A549 (cell line): ENCODE measurements at regions not wholly inside any gene's neighbourhood (a gene's known extent, or its start where the extent isn't known, plus 50 kb on each side); places are given as distances from the start of the nearest gene placed in this dataset.

Source experiments
- ATAC-seq, 2 experiments: fragments of 200-7000 bp in 1 of 2; fragments of >200 bp in 1 of 2; cut with Nextera tagmentation in 1 of 2; cut with Tn5 transposase in 1 of 2; 3 replicates each; pipeline versions ENCODE4 v1.8.0 to v1.9.1; 2018 to 2020; ENCODE audit warnings: mild to moderate bottlenecking in 1 of 2, moderate library complexity in 1 of 2
- CTCF ChIA-PET: fragments of 300-600 bp; sonication (Branson Sonifier 250); formaldehyde crosslinking; extraction: SDS; loops from one replicate; lab custom pipeline; 2021; ENCODE audit warnings: antibody characterized with exemption, inconsistent platforms; lab: Yijun Ruan, JAX
- POLR2A ChIA-PET: fragments of 350-600 bp; formaldehyde crosslinking; extraction: SDS; loops from one replicate; lab custom pipeline; 2021; ENCODE audit warnings: antibody characterized with exemption, inconsistent platforms; lab: Yijun Ruan, JAX
- DNase-seq, 2 experiments: peaks; one replicate each; pipeline versions ENCODE4 v3.0.0 to v3.0.0-alpha.2; 2011 to 2016; ENCODE audit warnings: low read depth in 1 of 2, low spot score in 1 of 2
- FAIRE-seq: peaks from 2 replicates; lab custom pipeline; 2011; peaks lifted over from hg19 to GRCh38; lab: Jason Lieb, UNC
- H3K27ac ChIP-seq, 2 experiments: fragments of >200 bp; sonication (Bioruptor Twin); formaldehyde crosslinking; 3 replicates each; pipeline ENCODE4 v1.5.1; 2016 to 2017
- H3K4me1 ChIP-seq: fragments of >200 bp; sonication (Bioruptor Twin); formaldehyde crosslinking; 3 replicates; pipeline ENCODE4 v1.6.1; 2016
- H3K4me2 ChIP-seq: fragments of >200 bp; sonication (Bioruptor Twin); formaldehyde crosslinking; 3 replicates; pipeline ENCODE4 v1.6.1; 2016
- H3K4me3 ChIP-seq: fragments of >200 bp; sonication (Bioruptor Twin); formaldehyde crosslinking; 3 replicates; pipeline ENCODE4 v1.5.1; 2016
- H3K9me3 ChIP-seq: fragments of >200 bp; sonication (Bioruptor Twin); formaldehyde crosslinking; 3 replicates; pipeline ENCODE4 v1.6.1; 2016
- CEBPB ChIP-seq, 2 experiments: fragments of >200 bp in 1 of 2; sonication (Bioruptor Twin) in 1 of 2; formaldehyde crosslinking in 1 of 2; IDR thresholded peaks; 2 replicates each; pipeline ENCODE4 v1.6.1; 2012 to 2016
- CHD4 ChIP-seq: fragments of 200-600 bp; sonication (generic); IDR thresholded peaks from 2 replicates; pipeline ENCODE4 v1.6.1; 2016; ENCODE audit warnings: antibody characterized with exemption, mild to moderate bottlenecking, borderline replicate concordance
- EHF ChIP-seq: fragments of 250-450 bp; sonication (Bioruptor Pico); IDR thresholded peaks from 2 replicates; pipeline ENCODE4 v1.5.0; 2020; ENCODE audit warnings: mild to moderate bottlenecking
- EHMT2 ChIP-seq: fragments of 200-600 bp; sonication (generic); IDR thresholded peaks from 2 replicates; pipeline ENCODE4 v1.6.1; 2016; ENCODE audit warnings: antibody characterized with exemption, low read depth, mild to moderate bottlenecking, moderate library complexity
- GATA3 ChIP-seq: IDR thresholded peaks from 2 replicates; pipeline ENCODE4 v1.6.1; 2012; ENCODE audit warnings: borderline replicate concordance
- HOXA7 ChIP-seq: fragments of 250-450 bp; sonication (Bioruptor Pico); IDR thresholded peaks from 2 replicates; pipeline ENCODE4 v1.5.0; 2020; ENCODE audit warnings: mild to moderate bottlenecking, moderate library complexity
- HOXB5 ChIP-seq: fragments of 250-450 bp; sonication (Bioruptor Pico); IDR thresholded peaks from 2 replicates; pipeline ENCODE4 v1.5.0; 2020; ENCODE audit warnings: mild to moderate bottlenecking, moderate library complexity
- JUN ChIP-seq, 2 experiments: fragments of >200 bp; sonication (Bioruptor Twin); formaldehyde crosslinking; IDR thresholded peaks; 2 replicates in 1 of 2; 3 replicates in 1 of 2; pipeline ENCODE4 v1.6.1; 2016 to 2017
- KDM5A ChIP-seq: fragments of 200-600 bp; sonication (generic); IDR thresholded peaks from 2 replicates; pipeline ENCODE4 v1.6.1; 2016; ENCODE audit warnings: antibody characterized with exemption, mild to moderate bottlenecking
- NFE2L2 ChIP-seq: fragments of 150-350 bp; conservative IDR thresholded peaks from 2 replicates; pipeline ENCODE4 v1.6.1; 2014; ENCODE audit warnings: low read length
- NPAS2 ChIP-seq: fragments of 250-450 bp; sonication (Bioruptor Pico); IDR thresholded peaks from 2 replicates; pipeline ENCODE4 v1.8.0; 2022; ENCODE audit warnings: mild to moderate bottlenecking, moderate library complexity, borderline replicate concordance
- POLR2A ChIP-seq: IDR thresholded peaks from 2 replicates; pipeline ENCODE4 v1.6.1; 2012; ENCODE audit warnings: mild to moderate bottlenecking, low read length
- POLR2AphosphoS2 ChIP-seq: conservative IDR thresholded peaks from 2 replicates; pipeline ENCODE4 v1.6.1; 2012; ENCODE audit warnings: low read length, improper control_type of control experiment, inconsistent platforms
- RARB ChIP-seq: fragments of 250-450 bp; sonication (Bioruptor Pico); IDR thresholded peaks from 2 replicates; pipeline ENCODE4 v1.8.0; 2021; ENCODE audit warnings: mild to moderate bottlenecking, moderate library complexity
- RCOR1 ChIP-seq: fragments of 150-350 bp; IDR thresholded peaks from 2 replicates; pipeline ENCODE4 v1.6.1; 2014; ENCODE audit warnings: antibody characterized with exemption, low read length, low read depth
- SMC3 ChIP-seq: fragments of >200 bp; sonication (Bioruptor Twin); formaldehyde crosslinking; IDR thresholded peaks from 3 replicates; pipeline ENCODE4 v1.6.1; 2018; ENCODE audit warnings: inconsistent platforms
- TP53 ChIP-seq: fragments of 250-450 bp; sonication (Bioruptor Pico); IDR thresholded peaks from 2 replicates; pipeline ENCODE4 v1.5.0; 2021; ENCODE audit warnings: mild to moderate bottlenecking, moderate library complexity
- ZSCAN20 ChIP-seq: fragments of 250-450 bp; sonication (Bioruptor Pico); IDR thresholded peaks from 2 replicates; pipeline ENCODE4 v1.8.0; 2022; ENCODE audit warnings: mild to moderate bottlenecking, moderate library complexity
- WGBS: methylation state at CpG from one replicate; pipeline ENCODE4 v1.1.6; 2017; ENCODE audit errors: missing lambda C conversion rate; 5-methylcytosine and 5-hydroxymethylcytosine counted together
- TF ChIP-seq, protein P1 (sequence below): fragments of >200 bp; sonication (Bioruptor Twin); formaldehyde crosslinking; IDR thresholded peaks from 2 replicates; pipeline ENCODE4 v1.6.1; 2016
- TF ChIP-seq, protein P2 (sequence below): IDR thresholded peaks from 2 replicates; pipeline ENCODE4 v1.6.1; 2012
- TF ChIP-seq, protein P3 (sequence below): IDR thresholded peaks from 2 replicates; pipeline ENCODE4 v1.6.1; 2012; ENCODE audit warnings: low read depth, borderline replicate concordance
- TF ChIP-seq, protein P4 (sequence below): fragments of 200-600 bp; sonication (generic); IDR thresholded peaks from 2 replicates; pipeline ENCODE4 v1.6.1; 2016; ENCODE audit warnings: antibody characterized with exemption, mild to moderate bottlenecking, moderate library complexity
- TF ChIP-seq, protein P5 (sequence below): IDR thresholded peaks from 2 replicates; pipeline ENCODE4 v1.6.1; 2012
- TF ChIP-seq, protein P6 (sequence below): fragments of >200 bp; sonication (Bioruptor Twin); formaldehyde crosslinking; IDR thresholded peaks from 3 replicates; pipeline ENCODE4 v1.6.1; 2016
- TF ChIP-seq, protein P7 (sequence below): fragments of >200 bp; sonication (Bioruptor Twin); formaldehyde crosslinking; IDR thresholded peaks from 3 replicates; pipeline ENCODE4 v1.5.1; 2016

DNA sequence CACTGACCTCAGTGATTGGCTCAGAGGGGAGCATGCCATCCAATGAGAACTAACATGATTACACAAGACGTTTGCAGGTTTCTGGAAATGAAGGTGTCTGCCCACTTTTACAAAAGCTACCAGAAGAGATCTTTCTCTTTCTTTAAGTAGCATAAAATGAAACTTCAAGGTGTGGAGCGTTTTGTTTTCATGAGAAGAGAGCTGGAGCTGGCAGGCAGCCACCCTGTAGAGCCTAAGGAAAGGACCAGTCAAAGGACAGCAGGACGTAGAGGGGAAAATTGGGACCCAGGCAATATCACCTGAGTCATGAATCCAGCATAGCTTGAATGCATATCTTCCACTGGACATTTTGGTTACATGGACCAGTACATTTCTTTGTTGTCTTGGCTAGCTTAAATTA, 331.0 kb downstream of the EPHA4 start:
- no peak for TF ChIP-seq NFE2L2
- TF ChIP-seq, protein P1, sequence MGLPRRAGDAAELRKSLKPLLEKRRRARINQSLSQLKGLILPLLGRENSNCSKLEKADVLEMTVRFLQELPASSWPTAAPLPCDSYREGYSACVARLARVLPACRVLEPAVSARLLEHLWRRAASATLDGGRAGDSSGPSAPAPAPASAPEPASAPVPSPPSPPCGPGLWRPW, result no peak
- TF ChIP-seq NPAS2 (CRISPR knock-in tag), result no peak
- TF ChIP-seq JUN (IDR thresholded peaks at IDR 0.05), result no peak
- TF ChIP-seq, protein P2, sequence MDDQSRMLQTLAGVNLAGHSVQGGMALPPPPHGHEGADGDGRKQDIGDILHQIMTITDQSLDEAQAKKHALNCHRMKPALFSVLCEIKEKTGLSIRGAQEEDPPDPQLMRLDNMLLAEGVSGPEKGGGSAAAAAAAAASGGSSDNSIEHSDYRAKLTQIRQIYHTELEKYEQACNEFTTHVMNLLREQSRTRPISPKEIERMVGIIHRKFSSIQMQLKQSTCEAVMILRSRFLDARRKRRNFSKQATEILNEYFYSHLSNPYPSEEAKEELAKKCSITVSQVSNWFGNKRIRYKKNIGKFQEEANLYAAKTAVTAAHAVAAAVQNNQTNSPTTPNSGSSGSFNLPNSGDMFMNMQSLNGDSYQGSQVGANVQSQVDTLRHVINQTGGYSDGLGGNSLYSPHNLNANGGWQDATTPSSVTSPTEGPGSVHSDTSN, result no peak
- TF ChIP-seq RARB (CRISPR knock-in tag), result no peak
- TF ChIP-seq CHD4, result no peak
- no peak for TF ChIP-seq HOXB5
- no peak for TF ChIP-seq POLR2AphosphoS2
- TF ChIP-seq GATA3, result no peak
- TF ChIP-seq CEBPB (IDR thresholded peaks at IDR 0.05), result no peak
- TF ChIP-seq HOXA7 (CRISPR knock-in tag), result no peak
- TF ChIP-seq, protein P3, sequence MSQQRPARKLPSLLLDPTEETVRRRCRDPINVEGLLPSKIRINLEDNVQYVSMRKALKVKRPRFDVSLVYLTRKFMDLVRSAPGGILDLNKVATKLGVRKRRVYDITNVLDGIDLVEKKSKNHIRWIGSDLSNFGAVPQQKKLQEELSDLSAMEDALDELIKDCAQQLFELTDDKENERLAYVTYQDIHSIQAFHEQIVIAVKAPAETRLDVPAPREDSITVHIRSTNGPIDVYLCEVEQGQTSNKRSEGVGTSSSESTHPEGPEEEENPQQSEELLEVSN, result no peak
- TF ChIP-seq ZSCAN20 (CRISPR knock-in tag), result no peak
- TF ChIP-seq, protein P4, sequence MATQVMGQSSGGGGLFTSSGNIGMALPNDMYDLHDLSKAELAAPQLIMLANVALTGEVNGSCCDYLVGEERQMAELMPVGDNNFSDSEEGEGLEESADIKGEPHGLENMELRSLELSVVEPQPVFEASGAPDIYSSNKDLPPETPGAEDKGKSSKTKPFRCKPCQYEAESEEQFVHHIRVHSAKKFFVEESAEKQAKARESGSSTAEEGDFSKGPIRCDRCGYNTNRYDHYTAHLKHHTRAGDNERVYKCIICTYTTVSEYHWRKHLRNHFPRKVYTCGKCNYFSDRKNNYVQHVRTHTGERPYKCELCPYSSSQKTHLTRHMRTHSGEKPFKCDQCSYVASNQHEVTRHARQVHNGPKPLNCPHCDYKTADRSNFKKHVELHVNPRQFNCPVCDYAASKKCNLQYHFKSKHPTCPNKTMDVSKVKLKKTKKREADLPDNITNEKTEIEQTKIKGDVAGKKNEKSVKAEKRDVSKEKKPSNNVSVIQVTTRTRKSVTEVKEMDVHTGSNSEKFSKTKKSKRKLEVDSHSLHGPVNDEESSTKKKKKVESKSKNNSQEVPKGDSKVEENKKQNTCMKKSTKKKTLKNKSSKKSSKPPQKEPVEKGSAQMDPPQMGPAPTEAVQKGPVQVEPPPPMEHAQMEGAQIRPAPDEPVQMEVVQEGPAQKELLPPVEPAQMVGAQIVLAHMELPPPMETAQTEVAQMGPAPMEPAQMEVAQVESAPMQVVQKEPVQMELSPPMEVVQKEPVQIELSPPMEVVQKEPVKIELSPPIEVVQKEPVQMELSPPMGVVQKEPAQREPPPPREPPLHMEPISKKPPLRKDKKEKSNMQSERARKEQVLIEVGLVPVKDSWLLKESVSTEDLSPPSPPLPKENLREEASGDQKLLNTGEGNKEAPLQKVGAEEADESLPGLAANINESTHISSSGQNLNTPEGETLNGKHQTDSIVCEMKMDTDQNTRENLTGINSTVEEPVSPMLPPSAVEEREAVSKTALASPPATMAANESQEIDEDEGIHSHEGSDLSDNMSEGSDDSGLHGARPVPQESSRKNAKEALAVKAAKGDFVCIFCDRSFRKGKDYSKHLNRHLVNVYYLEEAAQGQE, result no peak
- H3K4me2 ChIP-seq, result no peak overlapping the region
- FAIRE-seq (no peak), DNase-seq (no peak), ATAC-seq (no peak)
- H3K4me1 ChIP-seq, result no peaks in the 10 kb centered on the region
- no peak overlapping the region for H3K4me3 ChIP-seq
- H3K9me3 ChIP-seq, result no peaks in the 10 kb centered on the region
- CTCF ChIA-PET, result no interaction called here
- 2% methylated on average over 3 of the region's 3 CpGs for WGBS
- no peak overlapping the region for H3K27ac ChIP-seq
- POLR2A ChIA-PET, result no interaction called here

DNA sequence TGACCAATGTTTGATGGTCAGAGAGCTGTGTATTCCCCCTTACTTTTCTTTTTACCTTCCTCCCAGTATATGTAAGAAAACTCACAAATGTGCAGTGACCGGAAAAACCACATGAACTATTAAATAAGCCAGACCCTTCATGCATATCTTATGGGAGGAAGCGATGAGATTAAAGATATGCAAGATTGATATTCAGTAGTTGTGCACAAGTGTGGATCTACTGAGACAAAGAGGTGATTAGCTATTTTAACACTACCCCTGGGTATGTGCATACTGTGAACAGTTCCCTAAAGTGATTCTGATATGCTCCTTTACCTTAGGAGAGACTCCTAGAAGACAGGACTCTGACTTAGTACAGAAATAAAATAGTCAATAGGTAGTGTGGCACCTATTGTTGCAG, 328.3 kb downstream of the EPHA4 start:
- no peak for TF ChIP-seq TP53 (CRISPR knock-in tag)
- TF ChIP-seq, protein P5, sequence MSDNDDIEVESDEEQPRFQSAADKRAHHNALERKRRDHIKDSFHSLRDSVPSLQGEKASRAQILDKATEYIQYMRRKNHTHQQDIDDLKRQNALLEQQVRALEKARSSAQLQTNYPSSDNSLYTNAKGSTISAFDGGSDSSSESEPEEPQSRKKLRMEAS, result no peak
- TF ChIP-seq ZSCAN20 (CRISPR knock-in tag), result no peak
- TF ChIP-seq, protein P6, sequence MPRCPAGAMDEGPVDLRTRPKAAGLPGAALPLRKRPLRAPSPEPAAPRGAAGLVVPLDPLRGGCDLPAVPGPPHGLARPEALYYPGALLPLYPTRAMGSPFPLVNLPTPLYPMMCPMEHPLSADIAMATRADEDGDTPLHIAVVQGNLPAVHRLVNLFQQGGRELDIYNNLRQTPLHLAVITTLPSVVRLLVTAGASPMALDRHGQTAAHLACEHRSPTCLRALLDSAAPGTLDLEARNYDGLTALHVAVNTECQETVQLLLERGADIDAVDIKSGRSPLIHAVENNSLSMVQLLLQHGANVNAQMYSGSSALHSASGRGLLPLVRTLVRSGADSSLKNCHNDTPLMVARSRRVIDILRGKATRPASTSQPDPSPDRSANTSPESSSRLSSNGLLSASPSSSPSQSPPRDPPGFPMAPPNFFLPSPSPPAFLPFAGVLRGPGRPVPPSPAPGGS, result no peak
- TF ChIP-seq SMC3, result no peak
- TF ChIP-seq KDM5A, result no peak
- no peak for TF ChIP-seq POLR2A
- TF ChIP-seq CEBPB (IDR thresholded peaks at IDR 0.05), result no peak
- no peak for TF ChIP-seq RCOR1
- no peak for TF ChIP-seq EHMT2
- TF ChIP-seq, protein P7, sequence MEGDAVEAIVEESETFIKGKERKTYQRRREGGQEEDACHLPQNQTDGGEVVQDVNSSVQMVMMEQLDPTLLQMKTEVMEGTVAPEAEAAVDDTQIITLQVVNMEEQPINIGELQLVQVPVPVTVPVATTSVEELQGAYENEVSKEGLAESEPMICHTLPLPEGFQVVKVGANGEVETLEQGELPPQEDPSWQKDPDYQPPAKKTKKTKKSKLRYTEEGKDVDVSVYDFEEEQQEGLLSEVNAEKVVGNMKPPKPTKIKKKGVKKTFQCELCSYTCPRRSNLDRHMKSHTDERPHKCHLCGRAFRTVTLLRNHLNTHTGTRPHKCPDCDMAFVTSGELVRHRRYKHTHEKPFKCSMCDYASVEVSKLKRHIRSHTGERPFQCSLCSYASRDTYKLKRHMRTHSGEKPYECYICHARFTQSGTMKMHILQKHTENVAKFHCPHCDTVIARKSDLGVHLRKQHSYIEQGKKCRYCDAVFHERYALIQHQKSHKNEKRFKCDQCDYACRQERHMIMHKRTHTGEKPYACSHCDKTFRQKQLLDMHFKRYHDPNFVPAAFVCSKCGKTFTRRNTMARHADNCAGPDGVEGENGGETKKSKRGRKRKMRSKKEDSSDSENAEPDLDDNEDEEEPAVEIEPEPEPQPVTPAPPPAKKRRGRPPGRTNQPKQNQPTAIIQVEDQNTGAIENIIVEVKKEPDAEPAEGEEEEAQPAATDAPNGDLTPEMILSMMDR, result no peak
- TF ChIP-seq EHF (CRISPR knock-in tag), result no peak
- Histone ChIP-seq H3K27ac (no peak overlapping the region), H3K4me3 (no peak overlapping the region), H3K4me1 (no peaks in the 10 kb centered on the region), H3K4me2 (no peak overlapping the region), H3K9me3 (no peaks in the 10 kb centered on the region)
- ChIA-PET POLR2A (no interaction called here), CTCF (interaction anchor here (0.5 kb wide), 1 partner anchor 11 kb away, joined by 3 read pairs; no protein-coding TSS in a partner anchor)
- ATAC-seq (no peak), FAIRE-seq (no peak), DNase-seq (no peak)
- WGBS, result 9% methylated on average over 2 of the region's 2 CpGs
